ENCODE measurements at regions not wholly inside any gene's neighbourhood (a gene's known extent, or its start where the extent isn't known, plus 50 kb on each side); places are given as distances from the start of the nearest gene placed in this dataset.
"Not testable (repeated sequence)": the region's sequence is repeated elsewhere in the genome, so short reads cannot be mapped to it uniquely, and the experiment has no call there.

DNA sequence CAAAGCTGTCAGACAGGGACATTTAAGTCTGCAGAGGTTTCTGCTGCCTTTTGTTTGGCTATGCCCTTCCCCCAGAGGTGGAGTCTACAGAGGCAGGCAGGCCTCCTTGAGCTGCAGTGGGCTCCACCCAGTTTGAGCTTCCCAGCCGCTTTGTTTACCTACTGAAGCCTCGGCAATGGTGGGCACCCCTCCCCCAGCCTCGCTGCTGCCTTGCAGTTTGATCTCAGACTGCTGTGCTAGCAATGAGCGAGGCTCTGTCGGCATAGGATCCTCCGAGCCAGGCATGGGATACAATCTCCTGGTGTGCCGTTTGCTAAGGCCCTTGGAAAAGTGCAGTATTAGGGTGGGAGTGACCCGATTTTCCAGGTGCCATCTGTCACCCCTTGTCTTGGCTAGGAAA lies 149.4 kb upstream of the PGRMC2 start:
- BruUV-seq (replicated peaks); H3K9me3 ChIP-seq (ENCODE audit: control insufficient read depth, insufficient read depth, low read depth, low read length); intact Hi-C loops (cut with micrococcal nuclease; ENCODE audit: unreplicated experiment); H3K27ac ChIP-seq (ENCODE audit: low read length); H3K27me3 ChIP-seq (ENCODE audit: control insufficient read depth, insufficient read depth, low read length); POLR2A ChIA-PET; CTCF ChIA-PET; DNase-seq (ENCODE audit: low read depth, low spot score); ATAC-seq; in situ Hi-C loops (cut with HindIII; ENCODE audit: low pct_unique_long_range_greater_than_20kb, low sequenced_read_pairs); H3K4me3 ChIP-seq (ENCODE audit: low read depth in 2 of 2, low read length in 2 of 2); H3K36me3 ChIP-seq (ENCODE audit: control insufficient read depth, insufficient read depth, low read length); H3K4me1 ChIP-seq (ENCODE audit: control insufficient read depth, insufficient read depth, low read length): not testable (repeated sequence)

GRCh38 chr4:128429023-128429613 lies 141.5 kb upstream of the PGRMC2 start:
- H3K4me3 ChIP-seq (ENCODE audit: low read depth in 2 of 2, low read length in 2 of 2); H3K36me3 ChIP-seq (ENCODE audit: control insufficient read depth, insufficient read depth, low read length); in situ Hi-C loops (cut with HindIII; ENCODE audit: low pct_unique_long_range_greater_than_20kb, low sequenced_read_pairs); CTCF ChIA-PET; DNase-seq (ENCODE audit: low read depth, low spot score); H3K27me3 ChIP-seq (ENCODE audit: control insufficient read depth, insufficient read depth, low read length); intact Hi-C loops (cut with micrococcal nuclease; ENCODE audit: unreplicated experiment); H3K27ac ChIP-seq (ENCODE audit: low read length); H3K9me3 ChIP-seq (ENCODE audit: control insufficient read depth, insufficient read depth, low read depth, low read length); H3K4me1 ChIP-seq (ENCODE audit: control insufficient read depth, insufficient read depth, low read length); ATAC-seq; POLR2A ChIA-PET; BruUV-seq (replicated peaks): not testable (repeated sequence)

GRCh38 chr4:128428397-128428796 lies 140.8 kb upstream of the PGRMC2 start:
- DNase-seq (ENCODE audit: low read depth, low spot score) (no peak), ATAC-seq (no peak)
- TF ChIP-seq CTCF (IDR thresholded peaks at IDR 0.05) = no peak
- TF ChIP-seq, protein P1, sequence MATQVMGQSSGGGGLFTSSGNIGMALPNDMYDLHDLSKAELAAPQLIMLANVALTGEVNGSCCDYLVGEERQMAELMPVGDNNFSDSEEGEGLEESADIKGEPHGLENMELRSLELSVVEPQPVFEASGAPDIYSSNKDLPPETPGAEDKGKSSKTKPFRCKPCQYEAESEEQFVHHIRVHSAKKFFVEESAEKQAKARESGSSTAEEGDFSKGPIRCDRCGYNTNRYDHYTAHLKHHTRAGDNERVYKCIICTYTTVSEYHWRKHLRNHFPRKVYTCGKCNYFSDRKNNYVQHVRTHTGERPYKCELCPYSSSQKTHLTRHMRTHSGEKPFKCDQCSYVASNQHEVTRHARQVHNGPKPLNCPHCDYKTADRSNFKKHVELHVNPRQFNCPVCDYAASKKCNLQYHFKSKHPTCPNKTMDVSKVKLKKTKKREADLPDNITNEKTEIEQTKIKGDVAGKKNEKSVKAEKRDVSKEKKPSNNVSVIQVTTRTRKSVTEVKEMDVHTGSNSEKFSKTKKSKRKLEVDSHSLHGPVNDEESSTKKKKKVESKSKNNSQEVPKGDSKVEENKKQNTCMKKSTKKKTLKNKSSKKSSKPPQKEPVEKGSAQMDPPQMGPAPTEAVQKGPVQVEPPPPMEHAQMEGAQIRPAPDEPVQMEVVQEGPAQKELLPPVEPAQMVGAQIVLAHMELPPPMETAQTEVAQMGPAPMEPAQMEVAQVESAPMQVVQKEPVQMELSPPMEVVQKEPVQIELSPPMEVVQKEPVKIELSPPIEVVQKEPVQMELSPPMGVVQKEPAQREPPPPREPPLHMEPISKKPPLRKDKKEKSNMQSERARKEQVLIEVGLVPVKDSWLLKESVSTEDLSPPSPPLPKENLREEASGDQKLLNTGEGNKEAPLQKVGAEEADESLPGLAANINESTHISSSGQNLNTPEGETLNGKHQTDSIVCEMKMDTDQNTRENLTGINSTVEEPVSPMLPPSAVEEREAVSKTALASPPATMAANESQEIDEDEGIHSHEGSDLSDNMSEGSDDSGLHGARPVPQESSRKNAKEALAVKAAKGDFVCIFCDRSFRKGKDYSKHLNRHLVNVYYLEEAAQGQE (IDR thresholded peaks at IDR 0.05; ENCODE audit: insufficient read depth in 1 of 2, low read depth in 2 of 2, low read length in 1 of 2) = no peak
- no peak for TF ChIP-seq TCF7L2 (IDR thresholded peaks at IDR 0.05; ENCODE audit: low read depth, low read length)
- no peak for TF ChIP-seq POLR2AphosphoS5 (IDR thresholded peaks at IDR 0.05; ENCODE audit: low read depth, low read length)
- no peak for TF ChIP-seq SIN3A (IDR thresholded peaks at IDR 0.05; ENCODE audit: borderline replicate concordance, insufficient read depth, low read depth, low read length)
- ChIA-PET CTCF (no interaction called here), POLR2A (no interaction called here)
- in situ Hi-C loops (cut with HindIII; ENCODE audit: low pct_unique_long_range_greater_than_20kb, low sequenced_read_pairs) = no loop called here
- Histone ChIP-seq H3K36me3 (ENCODE audit: control insufficient read depth, insufficient read depth, low read length) (no peaks in the 10 kb centered on the region), H3K27me3 (ENCODE audit: control insufficient read depth, insufficient read depth, low read length) (no peaks in the 10 kb centered on the region), H3K4me1 (ENCODE audit: control insufficient read depth, insufficient read depth, low read length) (no peaks in the 10 kb centered on the region; the same call in 1 of the 2 replicates), H3K4me3 (ENCODE audit: low read depth in 2 of 2, low read length in 2 of 2) (no peak overlapping the region), H3K9me3 (ENCODE audit: control insufficient read depth, insufficient read depth, low read depth, low read length) (no peaks in the 10 kb centered on the region), H3K27ac (ENCODE audit: low read length) (peak overlapping the region; percentile 63; the same call in 1 of the 2 replicates)
- intact Hi-C loops (cut with micrococcal nuclease; ENCODE audit: unreplicated experiment) = no loop called here
- BruUV-seq (replicated peaks) = no TSS peak
